ENCODE measurements at regions not wholly inside any gene's neighbourhood (a gene's known extent, or its start where the extent isn't known, plus 50 kb on each side); places are given as distances from the start of the nearest gene placed in this dataset.

DNA sequence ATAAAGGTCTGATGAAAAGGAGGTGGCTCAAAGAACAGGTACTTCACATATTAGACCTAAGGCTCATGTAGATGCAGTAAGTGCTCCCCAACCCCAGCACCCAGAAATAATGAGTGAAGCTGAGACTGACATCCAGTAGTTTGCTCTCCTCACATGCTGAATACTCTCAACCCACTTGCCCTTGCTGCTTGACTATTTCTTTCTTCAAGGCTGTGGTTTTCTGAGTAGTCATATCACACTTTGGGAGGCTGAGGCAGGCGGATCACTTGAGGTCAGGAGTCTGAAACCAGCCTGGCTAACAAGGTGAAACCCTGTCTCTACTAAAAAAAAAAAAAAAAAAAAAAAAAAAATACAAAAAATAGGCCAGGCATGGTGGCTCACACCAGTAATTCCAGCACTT is 51.5 kb upstream of the PRPS1 start:
- H3K4me2 ChIP-seq (ENCODE audit: low read length), result no peak overlapping the region
- TF ChIP-seq, protein P1, sequence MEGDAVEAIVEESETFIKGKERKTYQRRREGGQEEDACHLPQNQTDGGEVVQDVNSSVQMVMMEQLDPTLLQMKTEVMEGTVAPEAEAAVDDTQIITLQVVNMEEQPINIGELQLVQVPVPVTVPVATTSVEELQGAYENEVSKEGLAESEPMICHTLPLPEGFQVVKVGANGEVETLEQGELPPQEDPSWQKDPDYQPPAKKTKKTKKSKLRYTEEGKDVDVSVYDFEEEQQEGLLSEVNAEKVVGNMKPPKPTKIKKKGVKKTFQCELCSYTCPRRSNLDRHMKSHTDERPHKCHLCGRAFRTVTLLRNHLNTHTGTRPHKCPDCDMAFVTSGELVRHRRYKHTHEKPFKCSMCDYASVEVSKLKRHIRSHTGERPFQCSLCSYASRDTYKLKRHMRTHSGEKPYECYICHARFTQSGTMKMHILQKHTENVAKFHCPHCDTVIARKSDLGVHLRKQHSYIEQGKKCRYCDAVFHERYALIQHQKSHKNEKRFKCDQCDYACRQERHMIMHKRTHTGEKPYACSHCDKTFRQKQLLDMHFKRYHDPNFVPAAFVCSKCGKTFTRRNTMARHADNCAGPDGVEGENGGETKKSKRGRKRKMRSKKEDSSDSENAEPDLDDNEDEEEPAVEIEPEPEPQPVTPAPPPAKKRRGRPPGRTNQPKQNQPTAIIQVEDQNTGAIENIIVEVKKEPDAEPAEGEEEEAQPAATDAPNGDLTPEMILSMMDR (conservative IDR thresholded peaks at IDR 0.05; ENCODE audit: low read depth, low read length), result no peak
- TF ChIP-seq EZH2 (IDR thresholded peaks at IDR 0.05; ENCODE audit: low read length, unreplicated experiment), result no peak
- no peak for TF ChIP-seq EZH2phosphoT487 (IDR thresholded peaks at IDR 0.05; ENCODE audit: borderline replicate concordance, low read length)
- H3K27me3 ChIP-seq (ENCODE audit: low read length), result no peaks in the 10 kb centered on the region
- CTCF ChIA-PET, result no interaction called here
- H3K79me2 ChIP-seq (ENCODE audit: low read length), result no peaks in the 10 kb centered on the region
- H2AFZ ChIP-seq (ENCODE audit: low read length), result no peak overlapping the region
- peaks cover 30% of the 10 kb centered on the region for H3K4me1 ChIP-seq (ENCODE audit: insufficient read depth, low read length)
- no peaks in the 10 kb centered on the region for H3K9me2 ChIP-seq (replicated peaks; ENCODE audit: low read length)
- DNase-seq (no peak), ATAC-seq (no peak)
- no peaks in the 10 kb centered on the region for H3K36me3 ChIP-seq (ENCODE audit: low read depth, low read length)
- no peak overlapping the region for H3K27ac ChIP-seq (ENCODE audit: low read length)
- no peak overlapping the region for H3K9ac ChIP-seq (ENCODE audit: low read length)
- no peak overlapping the region for H3K4me3 ChIP-seq (ENCODE audit: low read length)
- POLR2A ChIA-PET (ENCODE audit: unreplicated experiment), result no interaction called here
- H3K9me3 ChIP-seq (ENCODE audit: low read length), result 0 out of 2 replicates have a peak, but pooled peaks cover 3% of the 10 kb centered on the region
- no TSS peak for BruUV-seq (replicated peaks)
- no peaks in the 10 kb centered on the region for H3F3A ChIP-seq (ENCODE audit: low read length, unreplicated experiment)
- H4K20me1 ChIP-seq (ENCODE audit: low read length), result no peaks in the 10 kb centered on the region
- intact Hi-C loops (cut with micrococcal nuclease), result no loop called here

DNA sequence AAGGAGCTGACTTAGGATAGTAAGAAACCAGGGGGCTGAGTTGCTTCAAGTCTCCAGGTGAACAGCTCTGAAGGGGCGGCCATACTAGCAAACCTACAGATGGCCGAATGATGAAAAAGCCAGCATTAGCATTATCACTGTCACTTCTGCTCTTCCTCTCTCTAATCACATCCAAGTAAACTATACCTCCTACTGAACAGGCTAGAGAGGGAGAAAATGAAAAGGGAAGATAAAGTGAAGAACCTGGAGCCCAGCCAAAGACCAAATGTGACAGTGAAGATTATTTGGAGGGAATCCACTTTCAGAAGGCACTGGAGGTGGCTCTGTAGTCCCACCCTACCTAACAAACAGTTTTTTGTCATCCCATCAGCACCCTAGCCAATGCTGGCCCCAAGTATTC is 50.4 kb upstream of the PRPS1 start:
- no peak overlapping the region for H2AFZ ChIP-seq (ENCODE audit: low read length)
- H3F3A ChIP-seq (ENCODE audit: low read length, unreplicated experiment), result no peaks in the 10 kb centered on the region
- no peak overlapping the region for H3K9ac ChIP-seq (ENCODE audit: low read length)
- peaks cover 26% of the 10 kb centered on the region for H3K4me1 ChIP-seq (ENCODE audit: insufficient read depth, low read length)
- H3K36me3 ChIP-seq (ENCODE audit: low read depth, low read length), result no peaks in the 10 kb centered on the region
- ATAC-seq, result no peak
- H3K9me2 ChIP-seq (replicated peaks; ENCODE audit: low read length), result no peaks in the 10 kb centered on the region
- no TSS peak for BruUV-seq (replicated peaks)
- no peaks in the 10 kb centered on the region for H4K20me1 ChIP-seq (ENCODE audit: low read length)
- TF ChIP-seq, protein P1 (conservative IDR thresholded peaks at IDR 0.05; ENCODE audit: low read depth, low read length), result no peak
- TF ChIP-seq EZH2 (IDR thresholded peaks at IDR 0.05; ENCODE audit: low read length, unreplicated experiment), result no peak
- H3K79me2 ChIP-seq (ENCODE audit: low read length), result no peaks in the 10 kb centered on the region
- ChIA-PET POLR2A (ENCODE audit: unreplicated experiment) (no interaction called here), CTCF (no interaction called here)
- no peak overlapping the region for H3K27ac ChIP-seq (ENCODE audit: low read length)
- no peak for DNase-seq
- H3K9me3 ChIP-seq (ENCODE audit: low read length), result no peaks in the 10 kb centered on the region
- H3K4me2 ChIP-seq (ENCODE audit: low read length), result no peak overlapping the region
- H3K27me3 ChIP-seq (ENCODE audit: low read length), result no peaks in the 10 kb centered on the region
- H3K4me3 ChIP-seq (ENCODE audit: low read length), result no peak overlapping the region
- intact Hi-C loops (cut with micrococcal nuclease), result no loop called here
